Activated CD8-positive, alpha-beta memory T cell treated with anti-CD3 and anti-CD28 coated beads, Interleukin-2, amount 50 U/mL, for 24 hours (primary cell): ENCODE measurements at regions not wholly inside any gene's neighbourhood (a gene's known extent, or its start where the extent isn't known, plus 50 kb on each side); places are given as distances from the start of the nearest gene placed in this dataset.

Experiments used
- DNase-seq: peaks from one replicate; pipeline ENCODE4 v3.0.0-alpha.2; 2020; ENCODE audit errors: extremely low read depth

DNA sequence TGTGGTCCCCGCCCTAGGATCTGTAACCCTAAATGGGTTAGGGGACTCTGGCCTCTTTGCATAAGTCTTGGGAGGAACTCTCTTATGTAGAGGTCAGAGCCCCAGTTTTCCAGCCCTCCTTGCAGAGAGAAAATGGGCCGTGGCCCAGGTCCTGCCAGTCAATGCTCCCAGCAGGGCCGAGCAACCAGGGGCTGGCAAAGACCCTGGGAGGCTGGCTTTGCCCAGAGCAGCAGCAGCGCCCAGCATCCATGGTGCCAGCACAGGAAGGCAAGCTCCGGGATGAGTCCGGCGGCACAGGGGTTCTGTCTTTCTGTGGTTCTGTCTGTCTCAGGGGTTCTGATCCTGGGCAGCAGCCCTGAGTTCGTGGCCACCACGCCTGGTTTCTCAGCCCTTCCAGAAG lies 684.8 kb downstream of the BRD1 start:
- DNase-seq: no peak

DNA sequence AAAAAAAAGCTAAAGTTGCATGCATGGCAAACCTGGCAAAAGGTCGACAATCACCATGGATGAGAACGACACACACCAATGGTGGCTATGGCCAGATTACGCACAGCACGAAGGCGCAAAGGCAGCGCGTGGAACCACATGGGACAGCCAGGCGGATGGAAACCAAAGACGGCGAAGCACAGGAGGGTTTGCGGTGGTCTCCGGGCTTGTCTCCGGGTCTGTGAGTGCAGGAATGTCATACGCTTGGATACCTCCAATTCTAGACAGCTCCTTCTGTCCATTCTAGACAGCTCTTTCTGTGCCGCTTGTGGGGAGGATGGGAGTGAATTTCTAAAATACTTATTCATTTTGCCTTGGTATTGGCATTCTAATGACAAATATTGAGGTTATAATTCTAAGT lies 685.4 kb downstream of the BRD1 start:
- no peak for DNase-seq

- no peak for DNase-seq
Observed at GRCh38 chr22:49141761-49142160, 685.9 kb downstream of the BRD1 start.

DNA sequence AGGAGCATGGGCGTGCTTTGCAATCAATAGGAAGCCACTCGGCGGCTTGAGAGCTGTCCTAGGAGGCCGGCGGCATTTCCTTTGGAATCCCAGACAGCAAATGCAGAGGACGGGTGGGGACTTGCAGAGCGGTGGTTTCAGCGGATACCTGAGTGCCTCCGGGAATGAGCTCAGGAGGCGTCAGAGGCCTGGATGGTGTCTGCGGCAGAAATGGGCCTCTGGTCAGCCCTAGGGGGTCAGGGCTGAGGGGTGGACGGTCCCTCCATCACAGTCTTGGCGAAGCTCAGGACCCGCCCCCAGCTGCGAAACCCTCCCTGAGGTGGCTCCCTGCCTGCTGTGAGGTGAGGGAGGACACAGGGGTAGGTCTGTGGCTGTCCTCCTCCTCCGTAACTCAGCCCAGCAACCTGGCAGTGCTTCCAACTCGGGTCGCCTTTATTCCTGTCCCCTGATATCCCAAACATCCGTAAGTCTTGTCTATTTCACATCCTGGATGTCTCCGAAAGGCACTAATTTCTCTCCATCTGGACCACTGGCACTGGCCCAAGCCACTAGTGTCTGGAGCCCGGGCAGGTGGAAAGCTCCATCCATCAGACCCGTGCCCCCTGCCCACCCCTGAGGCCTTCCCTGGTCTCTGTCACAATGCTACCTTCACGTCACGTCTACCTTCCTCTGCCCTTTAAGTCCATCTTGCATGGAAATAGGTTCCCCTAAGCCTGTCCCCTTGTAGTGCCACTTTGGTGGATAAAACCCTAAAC lies 686.6 kb downstream of the BRD1 start:
- no peak for DNase-seq

DNA sequence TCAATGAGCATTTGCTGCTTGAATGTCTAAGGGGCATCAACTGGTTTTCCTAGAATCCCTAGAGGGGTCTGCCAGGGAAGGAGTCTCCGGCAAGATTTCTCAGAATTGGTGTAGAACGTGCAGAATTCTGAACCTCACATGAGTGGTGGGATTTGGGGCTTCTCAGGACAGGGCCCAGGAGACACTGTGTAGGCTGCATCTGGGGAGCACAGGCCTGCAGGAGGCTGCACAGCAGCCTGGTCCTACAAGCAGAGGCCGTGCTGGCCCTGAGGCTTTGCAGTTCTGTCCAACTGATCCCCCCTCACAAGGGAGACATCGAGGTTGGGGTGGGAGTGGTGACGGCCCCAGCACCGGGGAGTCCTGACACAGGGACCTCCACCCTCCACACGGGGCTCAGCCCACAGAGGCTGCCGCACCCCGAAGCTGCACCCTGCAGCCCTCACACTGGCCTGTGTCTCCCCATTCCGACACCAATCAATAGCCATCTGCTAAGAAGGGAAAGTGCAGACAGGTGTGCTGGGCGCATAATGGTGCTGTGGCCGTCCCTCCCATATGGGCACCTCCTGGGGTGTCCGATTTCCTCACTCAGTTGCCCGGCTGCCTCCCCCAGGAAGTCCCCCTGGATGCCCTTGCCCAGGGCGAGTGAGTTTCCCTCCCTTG lies 688.1 kb downstream of the BRD1 start:
- no peak for DNase-seq

GRCh38 chr22:49138250-49138790 lies 689.4 kb downstream of the BRD1 start:
- no peak for DNase-seq

- no peak for DNase-seq
Observed at GRCh38 chr22:49137206-49137840, 690.4 kb downstream of the BRD1 start.

DNA sequence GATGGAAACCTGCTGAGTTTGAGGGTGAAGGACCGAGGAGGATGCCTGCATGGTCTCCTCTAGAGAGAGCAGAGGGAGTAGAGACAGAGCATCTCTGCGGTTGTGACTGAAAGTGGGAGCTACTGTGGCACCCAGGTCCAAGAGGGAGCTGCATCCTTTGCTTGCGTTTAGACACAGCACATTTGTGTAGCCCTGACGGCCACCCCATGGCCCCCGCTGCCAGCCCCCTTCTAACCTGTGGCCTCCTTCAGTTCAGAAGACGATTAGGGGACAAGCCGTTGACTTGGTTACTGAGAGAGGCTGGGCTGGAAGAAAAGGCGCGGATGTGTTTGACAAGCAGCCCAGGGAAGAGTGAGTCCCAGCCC lies 690.9 kb downstream of the BRD1 start:
- DNase-seq: no peak

DNA sequence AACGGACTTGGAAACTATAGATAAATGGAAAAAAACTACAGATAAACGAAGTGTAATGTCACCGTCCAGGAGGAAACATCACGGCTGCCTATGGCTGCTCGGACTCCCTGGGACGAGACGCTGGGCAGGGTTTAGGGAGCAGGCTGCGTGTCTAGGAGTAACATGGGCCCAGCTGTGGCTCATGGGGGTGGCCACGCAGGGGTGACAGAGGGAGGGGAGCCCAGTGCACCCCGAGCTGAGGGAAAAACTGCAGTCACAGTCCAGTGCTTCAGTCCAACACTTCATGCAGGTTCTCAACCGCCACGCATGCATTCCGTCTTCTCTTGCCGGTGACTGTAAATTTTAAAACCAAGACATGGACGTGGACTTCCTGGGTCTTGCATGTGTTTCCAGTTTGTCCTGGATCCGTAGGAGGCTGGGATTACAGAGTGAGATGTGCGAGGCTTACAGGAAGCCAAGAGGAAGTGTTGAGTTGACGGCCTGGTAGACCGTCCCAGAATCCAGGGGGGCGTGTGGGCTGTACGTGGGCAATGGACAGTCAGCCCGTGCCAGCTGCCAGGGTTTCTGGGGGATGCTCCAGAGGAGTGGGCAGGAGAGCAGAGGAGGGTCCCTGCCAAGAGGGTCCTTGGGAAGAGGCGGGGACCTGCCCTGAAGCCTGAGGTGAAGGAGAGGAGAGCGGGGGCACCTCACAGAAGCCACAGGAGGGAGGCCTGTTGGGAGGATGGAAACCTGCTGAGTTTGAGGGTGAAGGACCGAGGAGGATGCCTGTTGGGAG lies 691.4 kb downstream of the BRD1 start:
- no peak for DNase-seq

GRCh38 chr22:49134076-49134475 lies 693.6 kb downstream of the BRD1 start:
- DNase-seq: no peak

DNA sequence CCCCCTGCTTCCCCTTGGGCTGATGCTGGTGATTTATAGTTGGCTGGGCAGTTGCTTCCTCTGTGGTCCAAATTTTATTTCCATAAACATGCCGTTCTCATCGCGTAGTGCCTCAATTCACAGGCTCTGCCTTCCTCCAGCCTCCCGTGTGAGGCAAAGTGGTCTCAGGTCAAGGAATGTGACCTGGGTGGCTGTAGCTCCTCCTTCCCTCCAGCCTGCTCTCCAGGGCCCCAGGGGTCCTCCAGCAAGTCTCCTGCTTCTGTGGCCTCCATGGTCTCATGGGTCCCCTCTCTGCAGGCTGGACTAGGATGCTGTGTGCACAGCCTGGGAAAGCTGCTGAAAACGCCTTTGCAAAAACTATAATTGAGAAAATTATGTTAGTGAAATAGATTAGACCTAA lies 694.1 kb downstream of the BRD1 start:
- DNase-seq: no peak

DNA sequence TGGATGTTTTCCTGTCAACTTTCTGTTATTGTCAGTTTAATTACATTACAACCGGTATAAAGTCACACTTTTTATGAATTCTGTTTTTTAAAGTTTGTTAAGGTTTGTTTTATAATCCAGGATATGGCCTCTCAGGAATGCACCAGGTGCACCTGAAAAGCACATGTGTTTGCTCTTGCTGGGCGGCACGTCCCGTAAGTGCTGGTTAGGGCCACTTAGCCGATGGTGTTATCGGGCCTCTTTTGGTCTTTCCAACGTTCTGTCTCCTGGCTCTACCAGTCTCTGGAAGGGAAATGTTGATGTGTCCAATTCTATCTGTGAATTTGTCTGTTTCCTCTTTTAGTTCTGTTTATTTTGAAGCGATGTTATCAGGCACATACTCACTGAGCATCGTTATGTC lies 695.7 kb downstream of the BRD1 start:
- no peak for DNase-seq

GRCh38 chr22:49129736-49130135 lies 697.9 kb downstream of the BRD1 start:
- DNase-seq: no peak

DNA sequence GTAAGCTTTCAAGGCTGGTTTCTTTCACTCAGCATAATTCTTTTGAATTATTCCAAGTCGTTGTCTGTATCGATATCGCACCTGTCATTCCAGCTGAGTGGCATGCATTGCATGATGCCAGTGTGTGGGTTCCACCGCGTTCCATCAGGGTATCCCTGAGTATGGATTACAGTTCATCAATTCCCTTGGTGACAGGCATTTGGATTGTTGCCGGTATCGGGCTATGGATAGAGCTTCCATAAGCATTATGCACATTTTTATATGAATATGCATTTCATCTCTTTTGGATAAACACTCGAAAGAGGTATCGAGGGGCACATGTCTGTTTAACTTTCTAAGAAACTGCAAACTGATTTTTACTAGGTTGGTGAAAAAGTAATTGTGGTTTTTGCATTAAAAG lies 698.8 kb downstream of the BRD1 start:
- DNase-seq: no peak

DNA sequence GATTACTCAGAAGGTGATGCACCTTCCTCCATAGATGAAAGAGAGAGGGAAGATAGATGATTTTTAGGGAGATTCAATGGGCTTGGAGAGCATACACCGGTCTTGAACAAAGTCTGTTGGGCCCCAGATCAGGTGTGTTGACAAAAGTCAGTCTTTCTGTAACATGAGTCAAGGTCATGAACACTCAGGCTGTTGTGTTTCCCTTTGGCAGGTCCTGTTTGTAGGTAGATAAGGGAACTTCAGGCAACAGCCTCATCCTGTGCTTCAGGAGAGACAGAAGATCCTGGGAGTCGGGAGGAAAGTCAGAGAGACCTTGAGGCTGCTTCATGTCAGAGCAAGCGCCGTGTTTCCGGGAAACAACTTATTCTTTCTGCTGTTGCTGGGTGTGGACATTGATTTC lies 703.1 kb downstream of the BRD1 start:
- DNase-seq: no peak

GRCh38 chr22:49123621-49124192 lies 704.0 kb downstream of the BRD1 start:
- DNase-seq: no peak

DNA sequence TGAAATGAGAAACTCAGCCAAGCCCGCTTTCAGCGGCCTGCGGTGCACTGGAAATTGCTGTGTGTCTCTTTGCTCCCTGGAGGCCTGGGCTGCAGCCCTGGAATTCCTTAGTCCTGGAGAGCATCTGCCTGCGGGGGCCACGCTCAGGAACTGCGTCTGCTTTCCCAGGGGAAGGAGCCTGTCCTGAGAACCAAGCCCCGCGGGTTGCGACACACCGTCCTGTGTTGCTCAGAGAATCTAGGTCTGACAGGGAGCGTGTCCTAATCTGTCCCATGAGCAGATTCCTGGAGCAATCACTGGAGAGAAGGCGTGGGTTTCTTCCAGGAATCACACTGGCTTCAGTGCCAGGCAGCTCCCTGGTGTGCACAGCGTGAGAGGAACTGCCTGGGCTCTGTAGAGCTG lies 708.1 kb downstream of the BRD1 start:
- DNase-seq: no peak

- DNase-seq: no peak
Observed at GRCh38 chr22:49118065-49118464, 709.6 kb downstream of the BRD1 start.

DNA sequence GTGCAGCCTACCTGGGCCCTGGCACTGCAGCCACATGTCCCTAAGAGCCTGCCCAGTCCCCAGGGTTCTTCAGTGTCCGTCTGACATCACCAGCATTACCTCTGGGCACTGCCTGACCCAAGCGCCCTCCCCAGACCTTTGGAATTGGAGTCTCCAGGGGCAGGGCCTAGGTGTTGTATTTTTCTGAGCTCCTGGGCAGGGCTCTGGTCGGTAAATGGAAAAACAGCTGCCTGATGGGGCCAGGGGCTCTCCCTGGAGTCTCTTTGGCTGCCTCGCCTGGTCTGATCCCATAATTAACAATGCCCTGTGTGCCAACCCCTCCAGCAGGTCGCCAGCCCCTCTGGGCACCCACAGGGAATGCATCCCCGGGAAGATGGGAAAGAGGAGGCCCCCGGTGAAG lies 710.2 kb downstream of the BRD1 start:
- DNase-seq: no peak

DNA sequence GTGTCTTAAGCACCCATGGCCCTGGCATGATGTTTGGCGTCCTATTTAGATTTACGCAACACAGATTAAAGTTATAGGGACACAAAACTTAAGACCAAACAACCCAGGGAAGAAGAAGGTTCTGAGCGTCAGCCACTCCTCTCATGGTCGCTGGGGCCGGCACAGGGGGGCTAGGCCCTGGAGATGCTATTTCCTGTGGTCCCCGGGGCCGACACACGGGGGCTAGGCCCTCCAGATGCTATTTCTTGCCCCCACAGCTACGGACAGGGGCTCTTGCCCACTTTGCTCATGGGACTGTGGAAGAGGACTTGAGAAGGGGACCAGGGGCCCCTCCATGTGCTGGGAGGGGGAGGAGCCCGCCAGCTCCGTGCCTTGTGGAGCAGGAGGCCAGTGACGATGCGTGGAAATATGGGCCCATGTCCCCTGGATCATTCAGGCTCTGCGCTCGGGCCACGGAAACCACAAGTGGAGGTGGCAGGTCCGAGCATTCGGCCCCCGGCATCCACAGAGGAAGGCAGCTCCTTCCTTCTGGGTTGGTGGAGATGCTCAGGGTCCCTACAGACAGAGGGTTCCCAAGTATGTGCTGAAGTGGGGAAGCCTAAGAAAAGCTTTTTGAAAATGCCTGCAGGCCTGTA lies 711.1 kb downstream of the BRD1 start:
- no peak for DNase-seq

DNA sequence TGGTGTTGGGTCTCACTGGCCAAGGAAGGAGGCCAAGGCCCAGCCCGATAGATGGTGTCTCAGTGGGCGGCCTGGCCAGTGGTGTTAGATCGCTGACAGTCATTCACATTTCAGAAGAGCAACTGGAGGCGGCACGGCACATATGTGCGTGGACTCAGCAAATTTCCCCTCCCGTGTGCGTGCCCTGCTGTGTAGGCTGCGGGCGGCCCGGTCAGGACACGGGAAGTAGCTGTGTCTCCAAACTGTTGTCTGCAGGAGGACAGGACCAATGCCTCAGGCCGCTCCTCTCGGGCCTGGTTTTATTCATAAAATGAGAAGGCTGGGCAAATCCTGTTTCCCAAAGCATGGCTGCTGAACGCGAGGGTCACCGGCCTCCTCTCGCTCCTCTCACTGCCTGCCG lies 711.7 kb downstream of the BRD1 start:
- DNase-seq: no peak
